GM19351 (cell line): ENCODE measurements at regions not wholly inside any gene's neighbourhood (a gene's known extent, or its start where the extent isn't known, plus 50 kb on each side); places are given as distances from the start of the nearest gene placed in this dataset.
"Not testable (repeated sequence)": the region's sequence is repeated elsewhere in the genome, so short reads cannot be mapped to it uniquely, and the experiment has no call there.

Experiments
- ATAC-seq: cut with Tn5 transposase; IDR thresholded peaks from one replicate; pipeline ENCODE4 v1.9.1; 2021; ENCODE audit warnings: mild to moderate bottlenecking, moderate library complexity; ENCODE audit not compliant: unreplicated experiment

DNA sequence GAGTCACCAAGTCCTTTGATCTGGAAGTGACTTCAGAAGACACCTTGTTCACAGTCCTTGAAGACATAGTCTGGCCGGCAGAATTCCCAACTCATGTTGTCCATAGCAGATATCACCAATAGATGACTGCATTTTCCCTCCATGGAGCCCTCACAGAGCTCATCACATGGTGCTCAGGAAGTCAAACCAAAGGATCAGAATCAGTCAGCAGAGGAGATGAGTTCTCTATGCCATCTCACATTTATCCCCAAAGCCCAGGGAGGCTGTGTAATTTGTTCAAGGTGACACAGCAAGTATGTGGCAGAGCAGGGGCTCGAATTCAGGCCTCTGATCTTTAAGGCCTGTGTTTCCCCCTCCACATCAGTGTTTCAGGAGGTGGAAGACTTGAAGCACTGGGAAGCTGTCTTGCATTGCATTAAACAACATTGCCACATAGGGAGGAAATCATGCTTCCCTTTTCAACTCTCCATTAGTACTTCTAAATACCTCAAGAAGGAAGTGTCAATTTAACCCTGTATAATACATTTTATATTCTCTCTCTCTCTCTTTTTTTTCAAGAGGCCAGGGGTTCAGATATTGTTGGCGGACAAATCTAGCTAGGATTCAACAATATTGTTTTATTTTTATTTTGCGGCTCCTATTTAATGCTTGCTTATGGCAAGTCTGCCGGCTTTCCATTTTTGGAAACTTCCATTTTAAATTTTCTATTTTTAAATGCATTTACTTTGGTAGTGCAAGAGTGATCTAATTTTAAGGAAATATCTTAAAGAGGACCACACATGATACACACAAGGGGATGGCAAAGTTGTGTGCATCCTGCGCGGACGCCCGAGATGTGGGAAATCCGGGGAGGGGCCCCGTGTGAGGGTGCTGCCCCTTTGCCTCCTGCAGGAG lies 61.9 kb downstream of the NPIPB5 start:
- ATAC-seq: not testable (repeated sequence)

DNA sequence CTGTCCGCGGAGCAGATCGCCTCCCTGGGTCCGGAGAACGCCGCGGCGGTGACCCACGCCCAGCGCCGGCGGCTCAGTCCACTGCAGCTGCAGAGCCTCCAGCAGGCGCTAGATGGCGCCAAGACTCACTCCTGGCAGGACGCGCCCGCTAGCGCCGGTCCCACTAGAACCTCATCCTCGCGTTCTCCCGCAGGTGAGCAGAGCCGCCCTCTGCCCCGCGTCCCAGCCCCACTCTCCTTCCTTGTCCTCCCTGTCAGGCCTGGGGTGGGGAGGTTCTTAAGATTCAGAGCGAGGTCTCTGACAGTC lies 62.5 kb downstream of the NPIPB5 start:
- ATAC-seq: peak; percentile 83

DNA sequence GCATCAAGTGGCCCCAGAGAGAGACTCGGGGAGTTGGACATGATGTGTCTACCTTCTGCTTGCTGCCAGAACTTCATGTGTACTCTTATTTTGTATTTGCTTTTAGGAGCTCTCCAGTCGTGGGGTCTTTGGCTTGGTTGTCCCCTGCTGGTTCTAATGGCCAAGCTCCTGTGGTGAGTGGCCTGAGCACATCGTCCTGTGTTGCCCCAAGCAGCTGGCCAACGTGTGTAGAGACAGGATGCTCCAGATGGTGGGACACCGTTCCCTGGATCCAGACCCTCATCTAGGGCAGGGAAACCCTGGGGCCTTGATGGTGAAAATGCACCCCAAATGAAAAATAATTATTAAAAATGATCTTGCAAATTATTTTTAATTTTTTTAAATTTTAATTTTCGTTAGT lies 65.8 kb downstream of the NPIPB5 start:
- ATAC-seq: not testable (repeated sequence)

DNA sequence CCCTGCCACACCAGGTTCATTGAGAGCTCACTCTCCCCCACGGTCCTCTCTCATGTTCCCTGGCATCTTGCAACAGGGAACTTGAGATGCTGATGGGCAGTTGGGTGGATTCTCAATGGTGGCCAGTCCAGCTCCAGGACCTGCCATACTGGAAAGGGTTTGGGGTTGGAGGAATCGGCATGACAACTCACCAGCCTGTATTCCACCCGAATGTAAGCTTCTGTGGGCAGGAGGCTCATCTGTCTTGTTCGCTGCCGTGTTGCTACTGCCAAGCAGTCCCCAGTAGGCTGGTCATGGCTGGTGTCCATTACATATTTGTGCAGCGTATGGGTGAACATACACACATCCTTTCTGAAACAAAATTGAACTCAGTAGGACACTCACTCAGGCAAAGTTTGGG lies 72.5 kb downstream of the NPIPB5 start:
- ATAC-seq: not testable (repeated sequence)

DNA sequence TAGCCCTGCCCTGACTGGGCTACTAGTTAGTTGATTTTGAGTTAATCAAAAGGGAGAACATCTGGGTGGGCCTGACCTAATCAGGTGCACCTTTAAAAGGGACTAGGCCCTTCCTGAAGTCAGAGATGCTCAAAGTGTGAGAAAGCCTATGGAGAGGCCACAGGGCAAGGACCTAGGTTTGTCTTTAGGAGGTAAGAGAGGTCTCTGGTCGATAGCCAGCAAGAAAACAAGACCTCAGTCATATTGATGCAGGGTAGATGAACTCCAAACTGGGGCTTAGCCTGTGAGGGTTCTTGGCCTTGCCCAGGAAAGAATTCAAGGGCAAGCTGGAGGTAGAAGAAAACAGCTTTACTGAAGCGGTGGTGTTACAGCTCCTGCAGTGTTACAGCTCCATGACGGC lies 73.8 kb downstream of the NPIPB5 start:
- ATAC-seq: not testable (repeated sequence)

DNA sequence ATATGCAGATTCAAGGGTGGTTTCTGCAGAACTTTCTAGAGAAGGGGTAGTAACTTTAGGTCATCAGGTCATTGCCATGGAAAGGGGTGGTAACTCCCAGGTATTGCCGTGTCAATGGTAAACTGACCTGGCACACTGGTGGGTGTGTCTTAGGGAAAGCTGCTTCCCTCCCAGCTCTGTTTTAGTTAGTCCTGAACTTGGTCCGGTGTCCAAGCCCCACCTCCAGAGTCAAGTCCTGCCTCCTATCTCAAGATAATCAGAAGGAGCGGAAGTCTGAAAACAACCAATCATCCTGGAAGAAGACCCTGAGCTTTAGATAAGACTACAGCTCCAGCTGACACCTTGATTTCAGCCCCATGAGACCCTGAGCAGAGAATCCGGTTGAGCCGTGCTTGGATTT lies 74.2 kb downstream of the NPIPB5 start:
- ATAC-seq: not testable (repeated sequence)

DNA sequence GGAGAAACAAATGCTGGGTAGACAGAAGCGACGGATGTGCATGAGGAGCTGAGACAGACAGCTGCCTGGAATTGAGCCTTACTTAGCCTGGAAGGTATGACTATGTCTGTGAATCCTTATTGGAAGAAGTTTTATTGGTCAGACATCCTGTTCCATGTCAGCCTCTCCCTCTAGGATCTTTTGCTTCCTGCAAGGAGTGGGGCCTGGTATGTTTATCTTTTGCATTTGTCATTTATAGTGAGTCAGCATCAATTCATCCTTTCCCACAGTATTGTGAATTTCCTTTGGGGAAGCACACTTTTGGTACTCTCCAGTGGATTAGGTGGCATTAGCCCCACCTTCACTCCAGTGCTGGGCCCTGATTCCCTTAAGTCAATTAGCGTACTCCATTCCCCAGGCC lies 74.7 kb downstream of the NPIPB5 start:
- ATAC-seq: not testable (repeated sequence)

DNA sequence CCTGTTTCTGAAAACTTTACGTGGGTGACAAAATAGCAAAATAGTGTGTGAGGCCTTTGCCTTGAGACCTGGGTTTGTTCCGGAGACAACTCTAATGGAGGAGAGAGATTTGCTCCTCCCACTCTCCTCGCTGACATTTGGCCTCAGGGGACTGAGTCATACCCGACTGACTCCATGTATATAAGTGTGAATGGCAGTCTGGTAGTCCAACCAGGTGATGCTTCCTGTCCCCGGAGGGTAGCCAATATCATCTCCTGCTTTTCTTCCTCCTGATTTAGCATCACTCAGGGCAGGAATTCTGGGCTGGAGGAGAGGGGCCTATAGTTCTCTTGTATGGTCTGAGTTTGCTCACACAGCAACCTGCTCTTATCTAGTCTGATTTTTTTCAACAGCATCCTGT lies 76.0 kb downstream of the NPIPB5 start:
- ATAC-seq: not testable (repeated sequence)

DNA sequence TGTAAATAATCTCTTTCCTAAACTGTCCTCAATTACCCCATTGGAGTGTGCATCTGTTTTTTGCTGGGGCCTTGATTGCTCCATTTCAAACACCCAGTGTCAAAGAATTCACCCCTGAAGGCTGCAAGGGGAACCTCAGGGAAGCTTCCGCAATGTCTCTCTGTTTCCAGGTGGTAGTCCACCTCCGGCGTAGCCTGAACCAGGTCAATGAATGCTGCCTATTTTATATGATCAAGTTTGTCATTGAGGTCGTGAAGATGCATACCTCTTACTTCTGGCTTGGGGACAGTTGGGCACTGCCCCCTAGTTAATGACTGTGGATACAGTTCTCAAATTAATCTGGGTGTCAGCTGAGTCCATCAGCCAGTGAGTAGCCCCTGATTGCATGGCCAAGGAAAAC lies 79.1 kb downstream of the NPIPB5 start:
- ATAC-seq: not testable (repeated sequence)

DNA sequence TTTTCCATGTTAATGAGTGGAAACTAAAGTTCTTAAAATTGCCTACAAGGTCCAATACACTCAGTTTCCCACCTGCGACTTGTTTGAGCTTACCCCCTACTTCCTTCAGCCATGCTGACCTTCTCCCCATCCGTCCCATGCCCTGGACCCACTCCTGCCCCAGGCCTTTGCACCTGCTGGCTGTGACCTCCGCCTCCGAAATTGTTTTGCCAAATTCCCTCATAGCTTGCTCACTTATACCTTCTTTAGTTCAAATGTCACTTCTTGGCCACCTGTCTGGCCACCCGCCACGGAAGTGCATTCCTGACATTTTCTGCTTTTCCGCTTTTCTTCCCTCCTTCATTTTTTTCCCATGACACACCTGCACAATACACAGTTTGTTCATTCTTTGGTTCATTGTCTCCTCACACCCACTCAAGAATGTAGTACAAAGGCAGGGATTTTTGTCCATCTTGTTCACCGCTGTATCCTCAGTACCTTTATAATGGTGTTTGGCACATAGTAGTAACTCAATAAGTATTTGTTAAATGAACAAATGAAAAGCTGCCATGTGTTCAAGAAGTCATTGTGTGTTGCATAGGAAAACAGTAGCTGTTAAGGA lies 85.9 kb downstream of the NPIPB5 start:
- not testable (repeated sequence) for ATAC-seq

DNA sequence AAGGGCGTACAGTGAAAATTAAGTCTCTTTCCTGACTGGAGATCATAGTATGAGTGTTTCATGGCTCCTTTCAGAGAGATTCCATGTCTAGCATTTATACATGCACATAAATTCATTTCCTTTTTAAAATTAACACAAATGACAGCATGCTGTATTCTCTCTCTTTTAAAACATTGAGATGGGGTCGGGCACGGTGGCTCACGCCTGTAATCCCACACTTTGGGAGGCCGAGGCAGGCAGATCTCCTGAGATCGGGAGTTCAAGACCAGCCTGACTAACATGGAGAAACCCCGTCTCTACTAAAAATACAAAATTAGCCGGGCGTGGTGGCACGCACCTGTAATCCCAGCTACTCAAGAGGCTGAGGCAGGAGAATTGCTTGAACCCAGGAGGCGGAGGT lies 93.1 kb downstream of the NPIPB5 start:
- ATAC-seq: not testable (repeated sequence)

DNA sequence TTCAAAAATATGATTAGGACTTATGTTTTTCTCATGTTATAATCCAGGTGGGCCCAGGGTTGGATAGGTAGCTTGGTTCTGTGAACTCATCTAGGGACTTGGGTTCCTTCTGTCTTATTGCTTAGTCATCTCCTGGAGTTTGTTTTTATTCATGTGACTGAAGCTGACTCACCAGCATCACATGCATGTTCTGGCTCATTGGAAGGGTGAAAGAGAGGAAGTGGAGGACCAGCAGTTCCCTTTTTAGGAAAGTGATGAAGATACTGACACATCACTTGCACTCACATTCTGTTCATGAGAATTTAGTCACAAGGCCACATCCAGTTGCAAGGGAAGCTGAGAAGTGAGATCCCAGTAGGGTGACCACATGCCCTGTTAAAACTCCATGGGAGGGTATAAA lies 95.9 kb downstream of the NPIPB5 start:
- ATAC-seq: peak; percentile 44

DNA sequence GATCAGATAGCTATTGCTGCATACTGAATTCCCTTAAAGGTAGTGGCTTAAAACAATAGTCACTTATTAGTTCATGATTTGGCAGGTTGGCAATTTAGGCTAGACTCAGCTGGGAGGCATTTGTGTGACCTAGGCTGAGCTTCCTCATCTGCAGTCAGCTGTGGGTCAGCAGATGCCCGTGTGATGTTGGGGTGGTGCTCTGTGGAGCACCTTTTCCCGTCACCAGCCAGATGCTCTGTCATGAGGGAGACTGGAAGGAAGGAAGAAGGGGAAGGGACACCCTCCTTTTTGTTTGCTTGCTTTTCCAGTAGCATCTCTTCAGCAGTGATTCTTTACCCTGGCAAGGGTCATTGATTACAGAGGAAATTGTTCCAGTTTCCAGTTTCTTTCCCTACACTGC lies 99.1 kb downstream of the NPIPB5 start:
- ATAC-seq: not testable (repeated sequence)

DNA sequence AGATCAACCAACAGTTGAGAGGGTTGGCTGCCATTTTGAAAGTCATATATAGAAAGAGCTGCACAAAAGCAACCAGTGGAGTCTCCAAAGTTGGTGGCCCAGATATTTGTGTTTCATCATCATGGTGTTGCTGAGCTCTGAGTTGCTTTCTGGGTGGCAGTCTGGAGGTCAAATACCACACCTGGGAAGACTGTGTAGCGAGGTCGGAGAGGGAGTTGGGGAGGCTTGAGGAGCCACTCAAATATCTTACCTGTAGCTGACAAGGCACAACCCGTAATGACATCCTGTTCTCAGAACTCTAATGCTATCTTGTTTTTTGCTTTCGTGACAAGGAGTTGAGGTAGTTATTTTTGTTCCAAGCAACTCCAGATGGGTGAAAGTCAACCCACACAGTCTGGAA lies 100.4 kb downstream of the NPIPB5 start:
- ATAC-seq: not testable (repeated sequence)

DNA sequence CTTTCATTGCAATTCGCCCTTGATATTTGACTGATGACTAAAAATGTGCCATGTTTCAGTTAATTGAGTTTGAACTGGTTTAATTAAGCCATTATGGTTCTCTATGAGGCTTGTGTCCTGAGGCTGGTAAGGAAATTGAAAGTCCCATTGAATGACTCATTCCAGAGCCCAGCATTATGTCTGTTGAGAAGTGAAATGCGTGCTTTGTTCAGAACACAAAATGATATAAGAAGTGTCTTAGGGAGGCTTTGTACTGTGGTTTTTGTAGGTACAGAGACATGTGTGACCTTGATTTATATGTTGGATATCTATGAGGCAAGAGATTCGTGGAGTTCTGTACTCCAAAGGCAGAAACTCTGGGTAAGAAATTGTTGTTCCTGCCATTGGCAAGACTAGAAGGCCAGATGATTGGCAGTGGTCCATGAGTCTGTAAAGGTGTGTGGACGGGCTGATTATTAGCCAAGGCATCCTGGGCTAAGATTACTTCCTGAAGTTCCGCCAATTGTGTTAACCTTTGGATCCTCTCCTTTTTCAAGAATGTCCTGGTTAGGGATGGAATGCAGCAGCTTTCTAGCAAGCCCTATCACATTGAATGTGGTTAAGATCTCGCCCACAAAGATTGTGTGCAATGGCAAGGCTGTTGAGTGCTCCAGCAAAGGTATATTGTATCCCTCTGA lies 103.7 kb downstream of the NPIPB5 start:
- ATAC-seq: no peak

DNA sequence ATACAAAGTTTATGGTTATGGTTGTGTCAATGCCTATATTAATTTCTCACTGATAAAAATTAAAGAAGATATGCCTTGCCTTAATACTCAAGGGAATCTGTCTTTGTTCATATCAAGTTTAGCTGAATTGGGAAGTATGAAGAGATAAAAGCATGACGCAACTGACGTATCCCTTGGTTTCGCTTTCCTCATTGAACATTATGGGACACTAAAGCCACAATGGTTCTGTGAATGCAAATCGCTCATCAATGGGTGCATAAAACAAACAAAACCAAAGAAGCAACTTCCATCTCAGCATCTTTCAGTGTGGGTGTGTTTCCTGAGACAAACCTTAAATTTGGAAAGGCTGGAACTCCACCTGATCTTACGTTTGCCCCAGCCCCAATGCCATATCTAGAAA lies 108.2 kb downstream of the NPIPB5 start:
- no peak for ATAC-seq

DNA sequence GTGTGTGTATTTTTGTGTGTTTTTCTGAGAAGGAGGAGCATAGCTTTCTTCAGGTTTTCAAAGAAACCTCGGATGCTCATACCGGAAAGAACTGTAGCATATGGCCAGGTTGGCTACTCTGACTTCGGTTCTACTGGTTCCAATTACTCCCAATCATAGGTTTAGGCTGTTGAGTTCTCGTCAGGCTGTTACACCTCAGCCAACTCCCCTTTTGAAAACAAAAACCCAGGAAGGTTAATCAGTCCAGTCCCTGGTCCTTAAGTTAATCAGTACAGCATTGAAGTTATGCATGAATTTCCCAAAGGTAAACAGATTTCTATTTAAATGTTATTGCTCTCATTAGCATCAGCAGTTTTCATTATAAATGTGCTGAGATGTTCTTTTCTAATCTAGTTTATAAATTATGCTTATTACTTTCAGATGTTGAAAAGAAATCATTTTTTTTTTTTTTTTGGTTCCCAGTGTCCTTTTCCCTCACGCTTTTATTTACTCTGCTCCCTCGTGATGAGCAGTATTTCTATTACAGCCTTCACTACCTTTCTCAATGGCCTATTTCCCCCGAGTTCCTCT lies 111.0 kb downstream of the NPIPB5 start:
- ATAC-seq: no peak

DNA sequence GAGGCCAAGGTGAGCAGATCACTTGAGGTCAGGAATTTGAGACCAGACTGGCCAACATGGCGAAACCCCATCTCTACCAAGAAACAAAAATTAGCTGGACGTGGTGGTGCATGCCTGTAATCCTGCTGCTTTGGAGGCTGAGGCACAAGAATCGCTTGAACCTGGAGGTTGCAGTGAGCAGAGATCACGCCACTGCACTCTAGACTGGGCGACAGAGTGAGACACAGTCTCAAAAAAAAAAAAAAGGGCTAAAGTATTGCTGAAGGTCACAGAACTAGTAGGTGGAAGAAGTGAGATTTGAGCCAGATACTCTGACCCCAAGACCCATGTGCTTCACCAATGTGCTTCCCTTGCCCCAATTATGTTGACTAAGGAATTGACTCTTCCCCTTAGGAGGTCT lies 112.0 kb downstream of the NPIPB5 start:
- ATAC-seq: no peak

DNA sequence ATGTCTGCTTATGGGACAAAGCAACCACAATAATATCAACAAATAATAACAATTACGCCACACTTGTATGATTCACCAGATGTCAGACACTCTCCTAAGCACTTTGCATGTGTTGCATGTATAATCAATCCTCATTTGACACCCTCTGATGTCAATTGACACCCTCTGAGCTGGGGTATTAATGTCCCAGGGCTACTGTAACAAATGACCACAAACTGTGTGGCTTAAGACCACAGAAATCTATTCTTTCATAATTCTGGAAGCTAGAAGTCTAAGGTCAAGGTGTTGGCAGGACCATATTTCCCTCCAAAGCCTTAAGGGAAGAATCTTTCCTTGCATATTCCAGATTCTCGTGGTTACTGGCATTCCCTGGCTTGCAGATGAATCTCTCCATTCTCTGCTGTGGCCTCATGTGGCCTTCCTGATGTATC lies 112.7 kb downstream of the NPIPB5 start:
- no peak for ATAC-seq

DNA sequence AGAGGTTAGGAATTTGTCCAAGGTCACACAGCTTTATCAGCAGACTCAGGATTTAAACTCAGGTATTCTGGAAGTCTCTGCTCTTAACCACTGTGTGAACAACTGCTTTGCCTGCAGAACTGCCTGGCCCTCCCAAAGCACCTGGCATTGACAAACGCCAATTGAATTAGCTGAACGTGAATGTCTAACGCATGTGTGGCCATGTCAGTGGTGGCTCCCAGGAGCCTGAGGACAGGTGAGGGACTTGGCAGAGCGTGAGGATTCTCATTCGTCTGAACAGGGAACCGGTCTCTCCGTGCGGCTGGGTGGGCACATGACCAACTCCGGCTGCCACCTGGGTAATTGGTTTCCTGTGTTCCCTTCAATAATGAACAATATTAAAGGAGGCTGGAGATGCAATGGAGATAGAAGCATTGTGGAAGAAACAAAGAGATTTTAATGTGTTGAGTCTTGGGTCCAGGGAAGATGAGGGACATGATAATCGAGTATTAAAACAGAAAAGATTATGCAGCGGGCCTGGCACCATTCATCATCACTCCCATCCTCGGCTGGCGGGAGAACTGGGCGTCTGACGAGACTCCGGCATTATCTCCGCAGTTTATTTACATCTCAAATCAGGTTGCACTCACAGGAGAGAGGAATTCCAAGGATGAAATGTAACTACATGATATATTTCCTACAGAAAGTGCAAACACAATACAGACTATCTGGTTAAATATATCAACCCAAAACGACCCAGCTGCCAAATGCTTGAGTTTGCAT lies 113.5 kb downstream of the NPIPB5 start:
- no peak for ATAC-seq
